CD8-positive, alpha-beta memory T cell (primary cell): ENCODE measurements at regions not wholly inside any gene's neighbourhood (a gene's known extent, or its start where the extent isn't known, plus 50 kb on each side); places are given as distances from the start of the nearest gene placed in this dataset.

ENCODE experiments used
- CTCF ChIA-PET: fragments of 350-600 bp; sonication (Branson Sonifier 250); formaldehyde crosslinking; loops from one replicate; lab custom pipeline; 2021; ENCODE audit warnings: antibody characterized with exemption; lab: Charles Lee
- POLR2A ChIA-PET: fragments of 350-600 bp; sonication (Branson Sonifier 250); formaldehyde crosslinking; loops from one replicate; lab custom pipeline; 2021; ENCODE audit warnings: antibody characterized with exemption; lab: Charles Lee
- DNase-seq, 5 donors: peaks; one replicate each; pipeline versions ENCODE4 v3.0.0 to v3.0.0-alpha.2; 2020 to 2022; ENCODE audit warnings: mixed read lengths in 1 of 5
- H3K27ac ChIP-seq: one replicate; pipeline ENCODE4 v1.7.0; 2013; ENCODE audit warnings: low read depth, mild to moderate bottlenecking, low read length, moderate library complexity
- H3K27me3 ChIP-seq: 2 replicates; pipeline ENCODE4 v1.7.0; 2013; ENCODE audit warnings: low read length, mild to moderate bottlenecking; ENCODE audit not compliant: insufficient read depth, poor library complexity, severe bottlenecking
- H3K36me3 ChIP-seq: 2 replicates; pipeline ENCODE4 v1.7.0; 2013; ENCODE audit warnings: mild to moderate bottlenecking, low read length, moderate library complexity; ENCODE audit not compliant: insufficient read depth
- H3K4me1 ChIP-seq: 2 replicates; pipeline ENCODE4 v1.7.0; 2013; ENCODE audit warnings: mild to moderate bottlenecking, low read length, moderate library complexity; ENCODE audit not compliant: insufficient read depth
- H3K4me3 ChIP-seq: 2 replicates; pipeline ENCODE4 v1.7.0; 2013; ENCODE audit warnings: mild to moderate bottlenecking, low read length
- H3K9me3 ChIP-seq: 2 replicates; pipeline ENCODE4 v1.7.0; 2013; ENCODE audit warnings: mild to moderate bottlenecking, low read length
- H3K27ac Mint-ChIP-seq, 8 donors: one replicate each; pipeline ENCODE4 v1.8.0; 2020 to 2021; ENCODE audit warnings: mixed read lengths in 8 of 8, mild to moderate bottlenecking in 6 of 8, inconsistent platforms in 3 of 8, moderate library complexity in 3 of 8
- H3K27me3 Mint-ChIP-seq, 2 donors: one replicate each; pipeline ENCODE4 v1.8.0; 2020 to 2021; ENCODE audit warnings: mixed read lengths in 2 of 2, mild to moderate bottlenecking in 1 of 2, moderate library complexity in 1 of 2
- H3K36me3 Mint-ChIP-seq, 3 donors: one replicate each; pipeline ENCODE4 v1.8.0; 2020 to 2021; ENCODE audit warnings: mixed read lengths in 3 of 3, inconsistent platforms in 1 of 3, mild to moderate bottlenecking in 1 of 3
- H3K4me1 Mint-ChIP-seq, 3 donors: one replicate each; pipeline ENCODE4 v1.8.0; 2020 to 2021; ENCODE audit warnings: mixed read lengths in 3 of 3, inconsistent platforms in 1 of 3, mild to moderate bottlenecking in 1 of 3
- H3K4me3 Mint-ChIP-seq, 7 donors: one replicate each; pipeline ENCODE4 v1.8.0; 2020 to 2021; ENCODE audit warnings: mixed read lengths in 7 of 7, mild to moderate bottlenecking in 6 of 7, moderate library complexity in 4 of 7, inconsistent platforms in 2 of 7
- H3K9me3 Mint-ChIP-seq, 5 donors: one replicate each; pipeline ENCODE4 v1.8.0; 2020 to 2022; ENCODE audit warnings: mixed read lengths in 5 of 5, mild to moderate bottlenecking in 3 of 5, moderate library complexity in 2 of 5, inconsistent platforms in 1 of 5

DNA sequence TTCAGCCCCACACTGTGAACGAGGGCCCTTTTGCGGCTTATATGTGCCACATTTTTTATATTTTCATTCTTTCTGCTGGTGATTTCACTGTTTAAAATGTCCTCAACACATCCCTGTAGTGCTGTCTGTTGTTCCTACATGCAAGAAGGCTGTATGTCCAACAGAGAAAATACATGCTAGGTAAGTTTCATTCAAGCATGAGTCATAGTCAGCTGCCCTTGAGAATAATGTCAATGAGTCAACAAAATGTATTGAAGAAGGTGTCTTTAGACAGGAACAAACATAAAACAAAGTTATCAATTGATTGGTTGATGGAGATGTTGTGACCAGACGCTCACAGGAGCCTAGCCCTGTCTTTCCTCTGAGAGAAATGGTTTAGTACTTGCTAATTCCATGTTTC, 553.4 kb downstream of the PLPP3 start:
- Histone ChIP-seq H3K9me3 (no peaks in the 10 kb centered on the region), H3K36me3 (no peaks in the 10 kb centered on the region), H3K4me1 (no peaks in the 10 kb centered on the region), H3K4me3 (no peak overlapping the region), H3K27me3 (no peaks in the 10 kb centered on the region), H3K27ac (no peak overlapping the region)
- ChIA-PET POLR2A (no interaction called here), CTCF (no interaction called here)
- no peak overlapping the region for H3K27ac Mint-ChIP-seq
- peaks cover 2 to 10% (median 2%) of the 10 kb centered on the region in 5 donors for H3K9me3 Mint-ChIP-seq
- H3K27me3 Mint-ChIP-seq, result peaks cover 0 to 1% of the 10 kb centered on the region in 2 donors
- H3K4me3 Mint-ChIP-seq, result no peak overlapping the region
- no peaks in the 10 kb centered on the region for H3K4me1 Mint-ChIP-seq
- no peaks in the 10 kb centered on the region for H3K36me3 Mint-ChIP-seq
- no peak for DNase-seq

DNA sequence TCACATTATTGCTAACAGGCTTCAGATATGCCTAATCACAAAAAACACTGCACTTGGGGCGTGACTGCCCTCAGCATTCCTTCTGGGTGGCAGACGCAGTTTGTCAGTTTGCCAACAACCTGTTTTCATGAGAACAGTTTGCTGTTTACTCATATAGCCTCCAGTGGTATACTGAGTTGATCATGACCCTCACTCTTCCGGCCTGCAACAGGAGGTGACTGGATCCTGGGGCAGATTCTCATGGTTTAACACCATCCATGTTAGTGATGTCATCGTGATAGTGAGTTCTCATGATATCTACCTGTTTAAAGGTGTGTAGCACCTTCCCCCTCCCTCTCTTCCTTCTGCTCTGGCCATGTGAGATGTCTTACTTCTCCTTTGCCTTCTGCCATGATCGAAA, 555.2 kb downstream of the PLPP3 start:
- H3K27me3 Mint-ChIP-seq, result peaks cover 0 to 1% of the 10 kb centered on the region in 2 donors
- CTCF ChIA-PET, result no interaction called here
- no peak overlapping the region for H3K27ac Mint-ChIP-seq
- Histone ChIP-seq H3K4me1 (no peaks in the 10 kb centered on the region), H3K27me3 (no peaks in the 10 kb centered on the region), H3K27ac (no peak overlapping the region), H3K4me3 (no peak overlapping the region), H3K36me3 (no peaks in the 10 kb centered on the region), H3K9me3 (no peaks in the 10 kb centered on the region)
- no peaks in the 10 kb centered on the region for H3K4me1 Mint-ChIP-seq
- POLR2A ChIA-PET, result no interaction called here
- no peak overlapping the region for H3K4me3 Mint-ChIP-seq
- no peaks in the 10 kb centered on the region for H3K36me3 Mint-ChIP-seq
- H3K9me3 Mint-ChIP-seq, result peaks cover 0 to 10% (median 2%) of the 10 kb centered on the region in 5 donors
- DNase-seq, result no peak

DNA sequence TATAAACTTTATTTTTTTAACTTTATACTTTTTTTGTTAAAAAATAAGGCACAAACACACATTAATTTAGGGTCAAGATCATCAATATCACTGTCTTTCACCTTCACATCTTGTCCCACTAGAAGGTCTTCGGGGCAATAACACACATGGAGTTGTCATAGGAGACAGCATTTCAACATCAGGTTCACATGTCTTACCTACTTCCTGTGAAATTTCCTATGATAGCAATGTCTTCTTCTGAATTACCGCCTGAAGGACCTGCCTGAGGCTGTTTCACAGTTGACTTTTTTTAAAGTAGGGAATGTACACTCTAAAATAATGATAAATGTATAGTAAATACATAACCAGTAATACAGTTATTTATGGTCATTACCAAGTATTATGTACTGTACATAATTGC, 559.4 kb downstream of the PLPP3 start:
- Histone ChIP-seq H3K9me3 (no peaks in the 10 kb centered on the region), H3K27me3 (no peaks in the 10 kb centered on the region), H3K4me3 (no peak overlapping the region), H3K36me3 (no peaks in the 10 kb centered on the region), H3K27ac (no peak overlapping the region), H3K4me1 (no peaks in the 10 kb centered on the region)
- Mint-ChIP-seq H3K27ac (no peak overlapping the region), H3K4me3 (no peak overlapping the region), H3K36me3 (no peaks in the 10 kb centered on the region), H3K27me3 (no peaks in the 10 kb centered on the region), H3K9me3 (peaks cover 1 to 8% (median 2%) of the 10 kb centered on the region in 5 donors), H3K4me1 (no peaks in the 10 kb centered on the region)
- POLR2A ChIA-PET, result no interaction called here
- CTCF ChIA-PET, result no interaction called here
- DNase-seq, result no peak

DNA sequence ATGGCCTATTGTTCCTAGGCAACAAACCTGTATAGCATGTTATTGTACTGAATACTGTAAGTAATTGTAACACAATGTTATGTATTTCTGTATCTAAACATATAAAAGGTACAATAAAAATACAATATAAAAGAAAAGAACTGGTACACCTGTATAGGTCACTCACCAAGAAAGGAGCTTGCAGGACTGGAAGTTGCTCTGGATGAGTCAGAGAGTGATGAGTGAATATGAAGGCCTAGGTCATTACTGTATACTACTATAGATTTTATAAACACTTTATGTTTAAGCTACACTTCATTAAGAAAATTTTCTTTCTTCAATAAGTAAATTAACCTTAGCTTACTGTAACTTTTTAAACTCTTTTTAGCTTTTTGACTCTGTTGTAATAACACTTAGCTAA, 559.9 kb downstream of the PLPP3 start:
- no peak overlapping the region for H3K4me3 ChIP-seq
- H3K4me1 ChIP-seq, result no peaks in the 10 kb centered on the region
- no peaks in the 10 kb centered on the region for H3K9me3 ChIP-seq
- Mint-ChIP-seq H3K27me3 (no peaks in the 10 kb centered on the region), H3K27ac (no peak overlapping the region), H3K36me3 (no peaks in the 10 kb centered on the region), H3K4me3 (no peak overlapping the region), H3K4me1 (no peaks in the 10 kb centered on the region), H3K9me3 (peaks cover 1 to 8% (median 2%) of the 10 kb centered on the region in 5 donors)
- H3K36me3 ChIP-seq, result no peaks in the 10 kb centered on the region
- no peak for DNase-seq
- CTCF ChIA-PET, result no interaction called here
- H3K27ac ChIP-seq, result no peak overlapping the region
- POLR2A ChIA-PET, result no interaction called here
- H3K27me3 ChIP-seq, result no peaks in the 10 kb centered on the region

DNA sequence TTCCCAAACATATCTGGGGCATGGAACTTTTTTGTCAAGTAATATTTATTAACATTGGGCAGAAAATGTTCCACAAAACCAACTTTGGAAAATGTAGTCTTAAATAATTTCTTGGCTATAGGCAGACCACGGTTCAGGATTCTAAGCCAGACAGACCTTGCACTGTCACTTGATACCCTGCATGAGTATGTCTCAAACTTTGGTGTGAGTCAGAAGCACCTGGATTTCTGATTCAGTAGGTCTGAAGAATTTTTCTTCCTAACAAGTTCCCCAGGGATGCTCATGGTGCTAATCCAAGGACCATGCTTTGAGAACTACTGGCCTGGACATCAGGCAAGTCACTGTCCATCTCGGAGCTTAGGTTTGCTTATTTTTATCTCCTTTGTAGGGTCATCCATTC, 562.0 kb downstream of the PLPP3 start:
- Histone ChIP-seq H3K36me3 (no peaks in the 10 kb centered on the region), H3K4me3 (no peak overlapping the region), H3K9me3 (no peaks in the 10 kb centered on the region), H3K27ac (no peak overlapping the region), H3K4me1 (no peaks in the 10 kb centered on the region), H3K27me3 (no peaks in the 10 kb centered on the region)
- no peaks in the 10 kb centered on the region for H3K4me1 Mint-ChIP-seq
- H3K27ac Mint-ChIP-seq, result no peak overlapping the region
- DNase-seq, result no peak
- peaks cover 0 to 8% (median 5%) of the 10 kb centered on the region in 5 donors for H3K9me3 Mint-ChIP-seq
- no peaks in the 10 kb centered on the region for H3K36me3 Mint-ChIP-seq
- H3K4me3 Mint-ChIP-seq, result no peak overlapping the region
- POLR2A ChIA-PET, result no interaction called here
- CTCF ChIA-PET, result no interaction called here
- H3K27me3 Mint-ChIP-seq, result no peaks in the 10 kb centered on the region

DNA sequence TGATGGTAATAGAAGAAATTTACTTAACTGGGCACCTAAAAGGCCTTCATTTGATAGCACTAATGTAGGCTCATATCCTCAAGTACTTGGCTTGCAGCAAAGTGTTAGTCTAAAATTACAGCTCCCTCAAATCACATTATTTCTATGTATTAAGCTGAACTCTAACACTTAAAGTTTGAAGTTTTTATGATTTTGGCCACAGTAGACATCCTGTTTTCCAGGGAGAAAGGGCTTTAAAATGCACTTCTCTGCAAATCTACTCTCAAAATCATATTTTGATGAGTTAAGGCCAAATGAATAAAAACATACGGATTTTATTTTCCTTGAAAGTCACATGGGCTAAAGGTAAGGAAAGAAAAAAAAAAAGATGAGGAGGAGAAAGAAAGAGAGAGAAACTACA, 575.5 kb downstream of the PLPP3 start:
- H3K36me3 Mint-ChIP-seq, result no peaks in the 10 kb centered on the region
- no peaks in the 10 kb centered on the region for H3K36me3 ChIP-seq
- CTCF ChIA-PET, result no interaction called here
- no peaks in the 10 kb centered on the region for H3K9me3 ChIP-seq
- H3K4me1 Mint-ChIP-seq, result no peaks in the 10 kb centered on the region
- POLR2A ChIA-PET, result no interaction called here
- no peaks in the 10 kb centered on the region for H3K27me3 ChIP-seq
- no peak overlapping the region for H3K27ac Mint-ChIP-seq
- no peak overlapping the region for H3K4me3 Mint-ChIP-seq
- H3K4me3 ChIP-seq, result no peak overlapping the region
- H3K9me3 Mint-ChIP-seq, result peaks cover 0 to 3% (median 0%) of the 10 kb centered on the region in 5 donors
- H3K27me3 Mint-ChIP-seq, result no peaks in the 10 kb centered on the region
- no peak overlapping the region for H3K27ac ChIP-seq
- DNase-seq, result no peak
- no peaks in the 10 kb centered on the region for H3K4me1 ChIP-seq

DNA sequence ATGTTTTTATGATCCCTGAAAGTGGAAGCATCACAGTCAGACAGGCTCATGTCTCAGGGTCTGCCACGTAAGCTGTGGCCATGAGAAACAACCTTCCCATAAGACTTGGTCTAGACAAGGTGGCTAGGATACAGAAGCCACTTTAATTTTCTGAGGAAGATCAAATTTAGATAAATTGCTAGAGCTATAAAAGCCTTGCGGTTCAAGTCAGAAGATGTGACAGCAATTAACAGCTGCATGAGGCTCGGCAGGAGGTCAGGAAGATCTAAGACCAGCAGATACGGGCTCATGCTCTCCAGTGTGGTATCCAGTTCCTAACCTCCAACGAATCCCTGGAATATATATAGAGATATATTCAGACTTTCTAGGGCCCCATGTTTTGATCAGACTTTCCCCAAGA, 577.1 kb downstream of the PLPP3 start:
- Histone ChIP-seq H3K9me3 (no peaks in the 10 kb centered on the region), H3K27ac (no peak overlapping the region), H3K27me3 (no peaks in the 10 kb centered on the region), H3K4me1 (no peaks in the 10 kb centered on the region), H3K36me3 (no peaks in the 10 kb centered on the region), H3K4me3 (no peak overlapping the region)
- no peaks in the 10 kb centered on the region for H3K36me3 Mint-ChIP-seq
- no peak overlapping the region for H3K4me3 Mint-ChIP-seq
- H3K27ac Mint-ChIP-seq, result no peak overlapping the region
- CTCF ChIA-PET, result no interaction called here
- H3K4me1 Mint-ChIP-seq, result no peaks in the 10 kb centered on the region
- H3K27me3 Mint-ChIP-seq, result no peaks in the 10 kb centered on the region
- no peak for DNase-seq
- POLR2A ChIA-PET, result no interaction called here
- H3K9me3 Mint-ChIP-seq, result peaks cover 0 to 3% (median 0%) of the 10 kb centered on the region in 5 donors

DNA sequence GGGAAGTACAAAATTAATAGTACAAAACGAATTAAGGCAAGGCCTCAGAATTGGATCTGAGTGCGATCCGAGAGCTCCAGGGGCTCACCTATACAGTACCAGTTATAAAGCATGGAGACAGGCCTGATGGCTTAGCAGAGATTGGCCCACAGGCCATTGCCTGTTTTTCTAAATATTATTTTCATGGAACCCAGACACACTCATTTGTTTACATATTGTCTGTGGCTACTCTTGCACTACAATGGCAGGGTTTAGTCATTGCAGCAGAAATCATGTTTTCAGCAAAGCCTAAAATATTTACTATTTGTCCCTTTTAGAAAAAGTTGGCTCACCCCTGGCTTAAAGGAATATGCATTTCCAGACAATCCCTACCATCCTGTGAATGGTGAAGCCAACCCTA, 578.9 kb downstream of the PLPP3 start:
- Histone ChIP-seq H3K4me1 (no peaks in the 10 kb centered on the region), H3K27ac (no peak overlapping the region), H3K27me3 (no peaks in the 10 kb centered on the region), H3K9me3 (no peaks in the 10 kb centered on the region), H3K4me3 (no peak overlapping the region), H3K36me3 (no peaks in the 10 kb centered on the region)
- H3K27ac Mint-ChIP-seq, result no peak overlapping the region
- ChIA-PET CTCF (no interaction called here), POLR2A (no interaction called here)
- no peak overlapping the region for H3K4me3 Mint-ChIP-seq
- peaks cover 0 to 4% (median 0%) of the 10 kb centered on the region in 5 donors for H3K9me3 Mint-ChIP-seq
- H3K27me3 Mint-ChIP-seq, result peaks cover 0 to 3% of the 10 kb centered on the region in 2 donors
- H3K4me1 Mint-ChIP-seq, result no peaks in the 10 kb centered on the region
- DNase-seq, result no peak
- no peaks in the 10 kb centered on the region for H3K36me3 Mint-ChIP-seq

DNA sequence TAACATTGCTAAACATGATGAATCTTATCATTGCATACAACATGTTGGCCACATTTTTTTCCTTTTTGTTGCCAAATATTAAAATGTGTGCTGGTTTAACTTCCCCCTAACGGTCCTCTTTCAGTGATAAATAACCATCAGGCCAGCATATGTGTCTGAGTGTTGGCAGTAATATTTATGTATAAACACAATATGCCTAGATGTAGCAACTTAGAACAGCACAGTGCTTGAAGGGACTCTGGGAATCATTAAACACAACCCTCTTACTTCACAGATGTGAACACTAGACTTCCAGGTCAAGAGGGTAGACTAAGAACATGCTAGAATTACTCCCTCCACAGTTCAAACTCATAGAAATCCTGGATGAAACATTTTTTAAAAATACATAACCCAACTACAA, 581.8 kb downstream of the PLPP3 start:
- Mint-ChIP-seq H3K9me3 (peaks cover 0 to 4% (median 2%) of the 10 kb centered on the region in 5 donors), H3K4me3 (no peak overlapping the region), H3K36me3 (no peaks in the 10 kb centered on the region), H3K27ac (no peak overlapping the region), H3K4me1 (no peaks in the 10 kb centered on the region), H3K27me3 (peaks cover 0 to 3% of the 10 kb centered on the region in 2 donors)
- no peaks in the 10 kb centered on the region for H3K9me3 ChIP-seq
- no peak for DNase-seq
- H3K4me1 ChIP-seq, result no peaks in the 10 kb centered on the region
- H3K36me3 ChIP-seq, result no peaks in the 10 kb centered on the region
- no peaks in the 10 kb centered on the region for H3K27me3 ChIP-seq
- ChIA-PET CTCF (no interaction called here), POLR2A (no interaction called here)
- H3K27ac ChIP-seq, result no peak overlapping the region
- no peak overlapping the region for H3K4me3 ChIP-seq
